DMS 273 treated with DMSO at 0.1 percent for 48 hours (cell line): ENCODE measurements at regions not wholly inside any gene's neighbourhood (a gene's known extent, or its start where the extent isn't known, plus 50 kb on each side); places are given as distances from the start of the nearest gene placed in this dataset.
"Not testable (repeated sequence)": the region's sequence is repeated elsewhere in the genome, so short reads cannot be mapped to it uniquely, and the experiment has no call there.

Experiments used
- DNase-seq: peaks from one replicate; lab custom pipeline; 2025; lab: John Stamatoyannopoulos, UW

- DNase-seq = no peak
These were observed 273.0 kb upstream of the RPS23 start for GRCh38 chr5:82551192-82551591.

- DNase-seq = no peak
These were observed 271.1 kb upstream of the RPS23 start for GRCh38 chr5:82549263-82549662.

- no peak for DNase-seq
These were observed 265.9 kb upstream of the RPS23 start for GRCh38 chr5:82544004-82544403.

GRCh38 chr5:82540301-82540700, 262.1 kb upstream of the RPS23 start:
- no peak for DNase-seq

- no peak for DNase-seq
These were observed 260.3 kb upstream of the RPS23 start for GRCh38 chr5:82538339-82539034.

GRCh38 chr5:82537687-82538306, 259.6 kb upstream of the RPS23 start:
- no peak for DNase-seq

- no peak for DNase-seq
These were observed 256.8 kb upstream of the RPS23 start for GRCh38 chr5:82534986-82535385.

GRCh38 chr5:82532075-82532474, 253.9 kb upstream of the RPS23 start:
- not testable (repeated sequence) for DNase-seq

- DNase-seq = no peak
These were observed 248.4 kb upstream of the RPS23 start for GRCh38 chr5:82526540-82526939.

- no peak for DNase-seq
These were observed 247.5 kb upstream of the RPS23 start for GRCh38 chr5:82525626-82526025.

GRCh38 chr5:82523633-82524032, 245.5 kb upstream of the RPS23 start:
- DNase-seq = no peak

- DNase-seq = no peak
These were observed 244.7 kb upstream of the RPS23 start for GRCh38 chr5:82522897-82523296.

GRCh38 chr5:82521431-82522051, 243.4 kb upstream of the RPS23 start:
- no peak for DNase-seq

GRCh38 chr5:82519558-82519957, 241.4 kb upstream of the RPS23 start:
- DNase-seq = no peak

- DNase-seq = no peak
These were observed 239.5 kb upstream of the RPS23 start for GRCh38 chr5:82517544-82518075.

GRCh38 chr5:82513738-82514137, 235.6 kb upstream of the RPS23 start:
- no peak for DNase-seq

GRCh38 chr5:82512025-82512424, 233.9 kb upstream of the RPS23 start:
- no peak for DNase-seq

GRCh38 chr5:82511134-82511533, 233.0 kb upstream of the RPS23 start:
- no peak for DNase-seq

- no peak for DNase-seq
These were observed 231.6 kb upstream of the RPS23 start for GRCh38 chr5:82509762-82510161.

GRCh38 chr5:82506390-82506789, 228.2 kb upstream of the RPS23 start:
- DNase-seq = not testable (repeated sequence)

GRCh38 chr5:82499725-82500244, 221.6 kb upstream of the RPS23 start:
- no peak for DNase-seq

- DNase-seq = no peak
These were observed 219.1 kb upstream of the RPS23 start for GRCh38 chr5:82497242-82497641.

- no peak for DNase-seq
These were observed 216.8 kb upstream of the RPS23 start for GRCh38 chr5:82494942-82495341.
